GM12864 (cell line): ENCODE measurements at regions not wholly inside any gene's neighbourhood (a gene's known extent, or its start where the extent isn't known, plus 50 kb on each side); places are given as distances from the start of the nearest gene placed in this dataset.
"Not testable (repeated sequence)": the region's sequence is repeated elsewhere in the genome, so short reads cannot be mapped to it uniquely, and the experiment has no call there.

Source experiments
- DNase-seq: peaks from one replicate; pipeline ENCODE4 v3.0.0-alpha.2; 2011; ENCODE audit warnings: low read depth
- H3K4me3 ChIP-seq: 2 replicates; pipeline ENCODE4 v1.5.1; 2011; ENCODE audit warnings: mild to moderate bottlenecking, low read depth, low read length, control low read depth
- CTCF ChIP-seq: IDR thresholded peaks from 2 replicates; pipeline ENCODE4 v1.5.1; 2011; ENCODE audit warnings: low read depth, mild to moderate bottlenecking, moderate library complexity, low read length, control low read depth, inconsistent platforms; ENCODE audit errors: missing control alignments

DNA sequence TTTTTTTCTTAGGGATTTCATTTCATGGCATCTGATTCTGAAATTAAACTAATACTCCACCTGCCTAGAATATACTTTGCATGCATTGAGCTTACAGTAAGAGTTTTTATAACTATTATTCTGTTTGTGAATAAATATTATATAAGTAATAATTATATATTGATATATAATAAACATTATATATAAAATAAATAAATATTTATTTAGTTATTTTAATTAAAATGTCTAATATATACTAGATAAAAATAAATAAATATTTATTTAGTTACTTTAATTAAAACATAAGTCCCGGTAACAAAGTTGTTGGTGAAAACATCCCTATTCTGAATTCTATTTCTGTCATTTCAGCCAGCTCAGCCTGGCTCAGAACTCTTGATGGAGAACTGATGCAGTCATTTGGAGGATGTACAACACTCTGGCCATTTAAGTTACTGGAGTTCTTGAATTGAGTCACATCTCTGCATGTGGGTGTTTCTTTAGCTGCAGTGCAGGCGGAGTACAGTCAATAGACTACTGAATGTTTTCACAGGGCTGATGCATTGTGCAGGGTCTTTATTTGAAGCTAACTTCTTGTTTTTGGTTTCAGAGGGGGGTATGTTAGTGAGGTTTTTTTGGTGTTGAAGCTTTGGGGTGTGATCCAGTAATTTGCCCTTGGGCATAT lies 508.9 kb upstream of the ADGRB3 start:
- peak; percentile 62 for DNase-seq
- TF ChIP-seq CTCF, result no peak
- H3K4me3 ChIP-seq, result no peak overlapping the region

DNA sequence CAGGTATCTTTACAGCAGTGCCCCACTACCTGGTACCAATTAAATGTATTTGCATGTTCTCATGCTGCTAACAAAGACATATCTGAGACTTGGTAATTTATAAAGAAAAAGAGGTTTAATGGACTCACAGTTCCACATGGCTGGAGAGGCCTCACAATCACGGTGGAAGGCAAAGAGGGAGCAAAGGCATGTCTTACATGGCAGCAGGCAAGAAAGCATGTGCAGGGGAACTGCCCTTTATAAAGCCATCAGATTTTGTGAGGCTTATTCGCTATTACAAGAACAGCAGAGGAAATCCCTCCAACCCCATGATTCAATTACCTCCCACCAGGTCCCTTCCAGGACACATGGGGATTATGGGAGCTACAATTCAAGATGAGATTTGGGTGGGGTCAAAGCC lies 512.1 kb upstream of the ADGRB3 start:
- not testable (repeated sequence) for H3K4me3 ChIP-seq, DNase-seq

DNA sequence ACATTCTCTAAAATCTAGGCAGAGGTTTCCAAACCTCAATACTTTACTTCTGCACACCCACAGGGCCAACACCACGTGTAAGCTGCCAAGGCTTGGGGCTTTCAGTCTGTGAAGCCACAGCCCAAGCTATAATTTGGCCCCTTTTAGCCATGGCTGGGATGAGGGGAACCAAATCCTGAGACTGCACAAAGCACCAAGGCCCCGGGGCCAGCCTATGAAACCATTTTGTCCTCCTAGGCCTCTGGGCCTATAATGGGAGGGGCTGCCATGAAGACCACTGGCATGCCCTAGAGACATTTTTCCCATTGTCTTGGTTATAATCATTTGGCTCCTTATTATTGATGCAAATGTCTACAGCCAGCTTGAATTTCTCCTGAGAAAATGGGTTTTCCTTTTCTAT lies 513.0 kb upstream of the ADGRB3 start:
- H3K4me3 ChIP-seq, result no peak overlapping the region
- TF ChIP-seq CTCF, result no peak
- no peak for DNase-seq

DNA sequence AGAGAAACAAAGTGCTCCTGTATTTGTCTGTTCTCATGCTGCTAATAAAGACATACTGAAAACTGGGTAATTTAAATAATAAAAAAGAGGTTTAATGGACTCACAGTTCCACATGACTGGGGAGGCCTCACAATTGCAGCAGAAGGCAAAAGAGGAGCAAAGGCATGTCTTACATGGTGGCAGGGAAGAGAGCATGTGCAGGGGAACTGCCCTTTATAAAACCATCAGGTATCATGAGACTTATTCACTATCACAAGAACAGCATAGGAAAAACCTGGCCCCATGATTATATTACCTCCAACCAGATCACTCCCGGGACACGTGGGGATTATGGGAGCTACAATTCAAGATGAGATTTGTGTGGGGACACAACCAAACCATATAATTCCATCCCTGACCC lies 514.1 kb upstream of the ADGRB3 start:
- H3K4me3 ChIP-seq, DNase-seq: not testable (repeated sequence)

DNA sequence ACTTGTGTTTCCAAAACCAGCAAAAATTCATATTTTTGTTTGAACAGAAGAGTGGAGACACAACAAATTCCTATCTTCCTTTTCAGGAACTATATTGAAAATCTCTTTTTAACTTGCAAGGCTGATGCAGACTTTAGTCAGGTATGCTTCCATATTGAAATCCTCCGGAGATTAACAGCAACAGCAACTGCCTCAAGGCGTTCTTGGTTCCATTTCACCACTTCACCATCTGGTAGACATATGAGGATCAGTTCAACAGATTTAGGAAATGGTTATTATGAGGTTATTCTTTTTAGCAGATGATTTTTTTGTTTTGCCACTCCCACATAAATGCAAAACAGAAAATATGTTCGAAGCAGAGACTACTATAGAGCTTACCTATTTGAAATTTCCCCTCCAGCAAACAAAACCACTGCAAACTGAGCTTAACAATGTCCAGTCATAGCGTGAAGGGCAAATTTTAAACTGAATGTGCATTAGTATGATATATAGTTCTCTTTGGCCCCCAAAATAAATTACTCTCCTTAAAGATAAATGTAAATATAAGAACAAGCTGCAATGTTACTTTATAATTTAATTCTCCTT lies 520.5 kb upstream of the ADGRB3 start:
- no peak for TF ChIP-seq CTCF
- no peak overlapping the region for H3K4me3 ChIP-seq
- no peak for DNase-seq

DNA sequence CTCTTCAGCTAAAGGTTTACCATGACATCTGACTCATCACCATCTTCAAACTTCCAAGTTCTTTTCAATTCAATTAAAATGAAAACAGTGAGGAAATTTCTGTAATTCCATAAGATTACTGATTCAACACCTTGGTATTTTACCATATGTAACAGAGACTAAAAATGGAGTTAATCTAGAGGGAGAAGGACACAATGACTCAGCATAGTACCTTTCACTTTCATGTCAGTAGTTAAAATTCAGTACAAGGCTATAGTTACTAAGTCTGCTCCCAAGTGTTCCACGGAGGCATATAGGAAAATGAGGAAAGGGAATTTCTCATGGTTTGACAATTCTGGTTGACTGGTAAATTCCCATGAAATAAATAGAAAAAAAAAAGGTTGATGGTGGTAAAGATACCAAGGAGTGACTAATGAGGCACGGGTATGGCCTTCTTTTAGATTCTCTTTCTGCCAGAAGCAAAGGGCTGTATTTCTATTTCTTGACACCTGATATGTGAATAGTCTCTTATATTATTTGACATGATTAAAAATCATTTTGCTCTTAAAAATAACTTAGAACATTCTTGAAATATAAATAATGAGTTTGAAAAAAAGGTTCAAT lies 526.7 kb upstream of the ADGRB3 start:
- no peak overlapping the region for H3K4me3 ChIP-seq
- DNase-seq, result no peak
- TF ChIP-seq CTCF, result no peak

DNA sequence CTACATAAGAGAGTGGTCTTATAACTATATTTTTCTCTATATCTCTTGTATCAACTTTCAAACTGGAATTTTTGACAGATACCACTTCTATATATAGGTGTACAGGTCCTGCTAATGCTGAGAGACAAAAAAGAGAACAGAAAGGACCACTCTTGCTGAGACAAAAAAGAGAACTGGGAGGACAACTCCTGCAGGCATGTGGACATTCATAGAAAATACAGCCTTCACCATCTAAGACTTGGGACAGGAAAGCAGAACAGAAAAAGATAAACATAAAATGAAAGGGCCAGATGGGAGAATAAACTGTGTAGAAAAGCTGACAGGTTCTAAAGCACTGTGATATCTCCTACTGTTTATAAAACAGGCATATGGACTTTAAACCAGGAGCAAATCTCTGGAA lies 541.0 kb upstream of the ADGRB3 start:
- no peak for TF ChIP-seq CTCF
- DNase-seq, result peak; percentile 71
- no peak overlapping the region for H3K4me3 ChIP-seq
